Fibroblast of the conjunctiva (primary cell): ENCODE measurements at regions not wholly inside any gene's neighbourhood (a gene's known extent, or its start where the extent isn't known, plus 50 kb on each side); places are given as distances from the start of the nearest gene placed in this dataset.
"Not testable (repeated sequence)": the region's sequence is repeated elsewhere in the genome, so short reads cannot be mapped to it uniquely, and the experiment has no call there.

Experiments used
- DNase-seq: peaks from one replicate; pipeline ENCODE4 v3.0.0-alpha.2; 2010; ENCODE audit warnings: low read depth

GRCh38 chr1:191508239-191508638 lies 650.0 kb upstream of the RGS18 start:
- DNase-seq, result no peak

GRCh38 chr1:191511480-191511879 lies 646.8 kb upstream of the RGS18 start:
- DNase-seq, result not testable (repeated sequence)

- no peak for DNase-seq
These were observed 640.4 kb upstream of the RGS18 start for GRCh38 chr1:191517826-191518225.

GRCh38 chr1:191519519-191519918 lies 638.7 kb upstream of the RGS18 start:
- no peak for DNase-seq

- no peak for DNase-seq
These were observed 637.9 kb upstream of the RGS18 start for GRCh38 chr1:191520345-191520744.

GRCh38 chr1:191525944-191526343 lies 632.3 kb upstream of the RGS18 start:
- not testable (repeated sequence) for DNase-seq

- DNase-seq, result no peak
These were observed 630.0 kb upstream of the RGS18 start for GRCh38 chr1:191528275-191528674.

GRCh38 chr1:191530928-191531327 lies 627.3 kb upstream of the RGS18 start:
- no peak for DNase-seq

GRCh38 chr1:191533254-191533653 lies 625.0 kb upstream of the RGS18 start:
- no peak for DNase-seq

GRCh38 chr1:191536791-191537429 lies 621.4 kb upstream of the RGS18 start:
- no peak for DNase-seq

GRCh38 chr1:191541758-191542157 lies 616.5 kb upstream of the RGS18 start:
- DNase-seq, result no peak

GRCh38 chr1:191542444-191542843 lies 615.8 kb upstream of the RGS18 start:
- no peak for DNase-seq

- DNase-seq, result no peak
These were observed 611.5 kb upstream of the RGS18 start for GRCh38 chr1:191546803-191547202.

- no peak for DNase-seq
These were observed 607.2 kb upstream of the RGS18 start for GRCh38 chr1:191551019-191551418.

GRCh38 chr1:191558379-191558778 lies 599.9 kb upstream of the RGS18 start:
- no peak for DNase-seq

- no peak for DNase-seq
These were observed 597.0 kb upstream of the RGS18 start for GRCh38 chr1:191561276-191561675.

GRCh38 chr1:191564275-191564674 lies 594.0 kb upstream of the RGS18 start:
- no peak for DNase-seq

GRCh38 chr1:191572479-191572878 lies 585.8 kb upstream of the RGS18 start:
- no peak for DNase-seq

GRCh38 chr1:191575180-191575579 lies 583.1 kb upstream of the RGS18 start:
- no peak for DNase-seq

- DNase-seq, result no peak
These were observed 582.5 kb upstream of the RGS18 start for GRCh38 chr1:191575746-191576145.

- no peak for DNase-seq
These were observed 581.0 kb upstream of the RGS18 start for GRCh38 chr1:191577213-191577612.

GRCh38 chr1:191578281-191578680 lies 580.0 kb upstream of the RGS18 start:
- DNase-seq, result no peak

GRCh38 chr1:191579019-191579418 lies 579.2 kb upstream of the RGS18 start:
- no peak for DNase-seq

GRCh38 chr1:191582169-191582568 lies 576.1 kb upstream of the RGS18 start:
- no peak for DNase-seq

GRCh38 chr1:191585095-191585494 lies 573.2 kb upstream of the RGS18 start:
- DNase-seq, result no peak
